Activated CD8-positive, alpha-beta T cell treated with anti-CD3 and anti-CD28 coated beads for 36 hours (primary cell): ENCODE measurements at regions not wholly inside any gene's neighbourhood (a gene's known extent, or its start where the extent isn't known, plus 50 kb on each side); places are given as distances from the start of the nearest gene placed in this dataset.

Source experiments
- ATAC-seq: fragments of 200-7000 bp; cut with Tn5 transposase; one replicate; pipeline ENCODE4 v1.10.0; 2021; ENCODE audit warnings: mild to moderate bottlenecking, moderate library complexity
- CTCF ChIA-PET: fragments of 350-600 bp; sonication (Branson Sonifier 250); formaldehyde crosslinking; loops from one replicate; lab custom pipeline; 2021; ENCODE audit warnings: antibody characterized with exemption; lab: Charles Lee
- POLR2A ChIA-PET: fragments of 350-600 bp; sonication (Branson Sonifier 250); formaldehyde crosslinking; loops from one replicate; lab custom pipeline; 2021; ENCODE audit warnings: antibody characterized with exemption; lab: Charles Lee
- DNase-seq: peaks from one replicate; pipeline ENCODE4 v3.0.0-alpha.2; 2020
- H3K27ac Mint-ChIP-seq: one replicate; pipeline ENCODE4 v1.8.0; 2021; ENCODE audit warnings: mild to moderate bottlenecking, mixed read lengths
- H3K27me3 Mint-ChIP-seq: one replicate; pipeline ENCODE4 v1.8.0; 2021; ENCODE audit warnings: mixed read lengths
- H3K36me3 Mint-ChIP-seq: one replicate; pipeline ENCODE4 v1.8.0; 2021; ENCODE audit warnings: low read depth, mixed read lengths
- H3K4me1 Mint-ChIP-seq: one replicate; pipeline ENCODE4 v1.8.0; 2021; ENCODE audit warnings: low read depth, mixed read lengths
- H3K4me3 Mint-ChIP-seq: one replicate; pipeline ENCODE4 v1.8.0; 2021; ENCODE audit warnings: mild to moderate bottlenecking, moderate library complexity, mixed read lengths
- H3K9me3 Mint-ChIP-seq: one replicate; pipeline ENCODE4 v1.8.0; 2021; ENCODE audit warnings: mixed read lengths
- intact Hi-C: fragments of 100-400 bp; cut with micrococcal nuclease; formaldehyde crosslinking; loops from one replicate; pipeline ENCODE4 v1.10.0; 2022
- TF ChIP-seq, protein P1 (sequence below): fragments of 200-600 bp; IDR thresholded peaks from one replicate; pipeline ENCODE4 v1.8.0; 2022; ENCODE audit warnings: antibody characterized with exemption, mild to moderate bottlenecking

DNA sequence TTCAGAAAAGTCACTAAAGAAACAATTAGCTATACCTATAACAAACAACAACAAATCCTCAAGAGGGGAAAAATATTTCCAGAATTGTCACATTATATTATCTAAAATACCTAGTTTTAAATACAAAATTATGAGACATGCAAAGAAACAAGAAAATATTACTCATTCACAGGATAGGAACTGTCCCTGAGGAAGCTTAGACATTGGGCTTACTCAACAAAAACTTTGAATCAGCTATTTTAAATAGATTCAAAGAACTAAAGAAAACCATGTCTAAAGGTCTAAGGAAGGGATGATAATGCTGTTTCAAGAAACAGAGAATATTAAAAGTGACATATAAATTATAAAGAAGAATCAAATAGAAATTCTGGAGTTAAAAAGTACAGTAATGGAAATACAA, 131.9 kb upstream of the ZNF516 start:
- TF ChIP-seq, protein P1, sequence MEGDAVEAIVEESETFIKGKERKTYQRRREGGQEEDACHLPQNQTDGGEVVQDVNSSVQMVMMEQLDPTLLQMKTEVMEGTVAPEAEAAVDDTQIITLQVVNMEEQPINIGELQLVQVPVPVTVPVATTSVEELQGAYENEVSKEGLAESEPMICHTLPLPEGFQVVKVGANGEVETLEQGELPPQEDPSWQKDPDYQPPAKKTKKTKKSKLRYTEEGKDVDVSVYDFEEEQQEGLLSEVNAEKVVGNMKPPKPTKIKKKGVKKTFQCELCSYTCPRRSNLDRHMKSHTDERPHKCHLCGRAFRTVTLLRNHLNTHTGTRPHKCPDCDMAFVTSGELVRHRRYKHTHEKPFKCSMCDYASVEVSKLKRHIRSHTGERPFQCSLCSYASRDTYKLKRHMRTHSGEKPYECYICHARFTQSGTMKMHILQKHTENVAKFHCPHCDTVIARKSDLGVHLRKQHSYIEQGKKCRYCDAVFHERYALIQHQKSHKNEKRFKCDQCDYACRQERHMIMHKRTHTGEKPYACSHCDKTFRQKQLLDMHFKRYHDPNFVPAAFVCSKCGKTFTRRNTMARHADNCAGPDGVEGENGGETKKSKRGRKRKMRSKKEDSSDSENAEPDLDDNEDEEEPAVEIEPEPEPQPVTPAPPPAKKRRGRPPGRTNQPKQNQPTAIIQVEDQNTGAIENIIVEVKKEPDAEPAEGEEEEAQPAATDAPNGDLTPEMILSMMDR, result no peak
- peaks cover 24% of the 10 kb centered on the region for H3K27me3 Mint-ChIP-seq
- intact Hi-C loops, result no loop called here
- no peak overlapping the region for H3K4me3 Mint-ChIP-seq
- DNase-seq (no peak), ATAC-seq (no peak)
- ChIA-PET POLR2A (interaction anchor here (0.6 kb wide), 1 partner anchor 94 kb away, joined by 3 read pairs; no protein-coding TSS in a partner anchor), CTCF (interaction anchor here (1.1 to 1.6 kb wide), 2 partner anchors 31 to 174 kb away, joined by 3 to 7 read pairs; no protein-coding TSS in a partner anchor)
- peaks cover 2% of the 10 kb centered on the region for H3K9me3 Mint-ChIP-seq
- no peak overlapping the region for H3K27ac Mint-ChIP-seq
- no peaks in the 10 kb centered on the region for H3K36me3 Mint-ChIP-seq
- no peaks in the 10 kb centered on the region for H3K4me1 Mint-ChIP-seq

DNA sequence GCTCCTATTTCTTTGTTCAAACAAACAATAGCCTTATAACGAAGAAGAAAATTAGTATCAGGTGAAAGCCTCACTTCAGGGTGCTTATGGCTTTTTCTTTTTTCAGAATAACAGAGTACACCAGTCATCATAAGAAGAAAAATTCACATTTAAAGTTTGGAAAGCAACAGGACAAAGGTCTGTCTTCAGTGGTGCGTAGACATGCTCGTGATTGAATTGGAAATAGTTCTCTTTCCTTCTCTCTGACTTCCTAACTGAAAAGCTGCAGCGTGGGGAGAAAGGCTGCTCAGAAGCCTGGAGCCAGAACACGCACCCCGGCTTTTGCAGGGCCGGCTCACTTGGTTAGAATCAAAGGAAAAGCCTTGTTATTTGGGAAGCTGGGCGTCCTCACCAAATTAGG, 127.6 kb upstream of the ZNF516 start:
- Mint-ChIP-seq H3K9me3 (no peaks in the 10 kb centered on the region), H3K27me3 (peaks cover 35% of the 10 kb centered on the region), H3K4me3 (no peak overlapping the region), H3K36me3 (no peaks in the 10 kb centered on the region), H3K27ac (no peak overlapping the region), H3K4me1 (peaks cover 12% of the 10 kb centered on the region)
- POLR2A ChIA-PET, result no interaction called here
- TF ChIP-seq, protein P1, result no peak
- CTCF ChIA-PET, result no interaction called here
- DNase-seq (no peak), ATAC-seq (no peak)
- intact Hi-C loops, result no loop called here

- H3K4me3 Mint-ChIP-seq, result no peak overlapping the region
- TF ChIP-seq, protein P1, result no peak
- no peaks in the 10 kb centered on the region for H3K36me3 Mint-ChIP-seq
- H3K27me3 Mint-ChIP-seq, result peaks cover 35% of the 10 kb centered on the region
- POLR2A ChIA-PET, result interaction anchor here (0.5 kb wide), 1 partner anchor 56 kb away, joined by 3 read pairs; no protein-coding TSS in a partner anchor
- no peaks in the 10 kb centered on the region for H3K9me3 Mint-ChIP-seq
- intact Hi-C loops, result no loop called here
- CTCF ChIA-PET, result interaction anchor here (1.0 to 2.1 kb wide), 3 partner anchors 19 to 224 kb away, joined by 3 to 7 read pairs (median 3); no protein-coding TSS in a partner anchor
- no peak for ATAC-seq
- no peak overlapping the region for H3K27ac Mint-ChIP-seq
- DNase-seq, result no peak
- H3K4me1 Mint-ChIP-seq, result peaks cover 12% of the 10 kb centered on the region
Measured at GRCh38 chr18:76621782-76622495, 126.9 kb upstream of the ZNF516 start.

DNA sequence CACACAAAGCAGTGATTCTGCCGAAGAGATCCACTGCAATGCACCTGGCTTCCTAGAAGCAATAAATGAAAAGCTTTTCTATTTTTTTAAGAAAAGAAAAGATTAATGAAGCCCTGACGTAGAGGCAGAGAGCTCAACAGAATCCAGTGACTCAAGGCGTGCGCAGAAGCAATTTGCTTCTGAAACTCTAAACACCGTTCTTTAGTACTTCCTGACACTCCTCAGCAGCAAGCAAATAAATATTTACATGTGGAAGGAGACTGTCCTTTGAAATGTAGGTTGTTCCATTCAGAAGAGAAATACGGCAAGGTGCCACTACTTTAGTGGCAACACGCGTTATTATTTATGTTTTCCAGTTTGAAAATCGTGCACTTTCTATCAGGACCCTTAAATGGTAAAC, 126.2 kb upstream of the ZNF516 start:
- POLR2A ChIA-PET, result interaction anchor here (0.5 kb wide), 1 partner anchor 55 kb away, joined by 3 read pairs; no protein-coding TSS in a partner anchor

More for the DNA sequence above, 126.2 kb upstream of the ZNF516 start:
- no peak for DNase-seq
- Mint-ChIP-seq H3K27ac (no peak overlapping the region), H3K36me3 (no peaks in the 10 kb centered on the region), H3K4me1 (peaks cover 12% of the 10 kb centered on the region), H3K27me3 (peaks cover 37% of the 10 kb centered on the region), H3K4me3 (no peak overlapping the region), H3K9me3 (no peaks in the 10 kb centered on the region)
- ATAC-seq, result no peak
- TF ChIP-seq, protein P1, result no peak
- intact Hi-C loops, result no loop called here
- CTCF ChIA-PET, result interaction anchor here (0.7 to 2.1 kb wide), 5 partner anchors 9 to 222 kb away, joined by 3 to 7 read pairs (median 3); no protein-coding TSS in a partner anchor
